SK-N-MC (cell line): ENCODE measurements at regions not wholly inside any gene's neighbourhood (a gene's known extent, or its start where the extent isn't known, plus 50 kb on each side); places are given as distances from the start of the nearest gene placed in this dataset.

Experiments
- DNase-seq: peaks from one replicate; pipeline ENCODE4 v3.0.0-alpha.2; 2011; ENCODE audit warnings: low read depth, low spot score
- H3K27ac ChIP-seq: fragments of 200-600 bp; sonication (generic); 2 replicates; pipeline ENCODE4 v1.5.1; 2016; ENCODE audit warnings: mixed run types
- H3K36me3 ChIP-seq: fragments of 200-600 bp; sonication (generic); 2 replicates; pipeline ENCODE4 v1.6.1; 2017; ENCODE audit warnings: antibody characterized with exemption, low read length, mixed read lengths; ENCODE audit not compliant: insufficient read depth
- H3K4me3 ChIP-seq: fragments of 200-600 bp; sonication (generic); 2 replicates; pipeline ENCODE4 v1.5.1; 2016
- H3K9ac ChIP-seq: fragments of 200-600 bp; sonication (generic); 2 replicates; pipeline ENCODE4 v1.8.0; 2017; ENCODE audit warnings: mixed run types, mixed read lengths; ENCODE audit not compliant: insufficient read length
- H3K9me3 ChIP-seq: fragments of 200-600 bp; sonication (generic); 2 replicates; pipeline ENCODE4 v1.6.1; 2017; ENCODE audit warnings: low read depth, mild to moderate bottlenecking, antibody characterized with exemption, low read length, moderate library complexity, mixed read lengths
- EZH2 ChIP-seq: fragments of 200-600 bp; sonication (generic); IDR thresholded peaks from one replicate; pipeline ENCODE4 v1.6.1; 2017; ENCODE audit warnings: antibody characterized with exemption
- FOXP2 ChIP-seq: optimal IDR thresholded peaks from 2 replicates; pipeline ENCODE3; 2011; ENCODE audit warnings: mild to moderate bottlenecking, moderate library complexity; ENCODE audit not compliant: insufficient read depth; ENCODE audit errors: extremely low read length, control extremely low read depth
- POLR2AphosphoS5 ChIP-seq: IDR thresholded peaks from 2 replicates; pipeline ENCODE4 v1.6.1; 2012; ENCODE audit warnings: mild to moderate bottlenecking, low read depth, low read length, borderline replicate concordance

DNA sequence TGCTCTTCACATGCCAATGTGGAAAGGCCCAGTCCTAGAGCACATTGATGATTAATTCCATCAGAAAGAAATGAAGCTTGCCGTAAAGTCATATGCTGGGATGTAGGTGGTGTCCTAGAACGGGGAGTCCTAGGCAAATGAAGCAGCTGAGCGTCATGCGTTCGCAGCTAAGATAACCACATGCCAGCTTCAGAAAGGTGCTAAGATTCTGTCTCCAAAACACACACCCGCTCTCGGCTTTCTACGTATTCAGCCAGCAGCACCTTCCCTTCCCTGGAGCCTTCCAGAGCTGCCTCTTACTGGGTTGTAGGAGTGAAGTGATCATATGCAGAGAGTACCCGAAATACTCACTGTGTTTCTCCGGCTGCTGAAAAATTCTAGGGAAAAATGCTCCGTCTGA, 421.6 kb upstream of the ID2 start:
- Histone ChIP-seq H3K9me3 (no peaks in the 10 kb centered on the region), H3K4me3 (no peak overlapping the region), H3K27ac (no peak overlapping the region), H3K9ac (no peak overlapping the region), H3K36me3 (no peaks in the 10 kb centered on the region)
- no peak for DNase-seq
- no peak for TF ChIP-seq EZH2
- no peak for TF ChIP-seq FOXP2
- TF ChIP-seq POLR2AphosphoS5, result no peak

DNA sequence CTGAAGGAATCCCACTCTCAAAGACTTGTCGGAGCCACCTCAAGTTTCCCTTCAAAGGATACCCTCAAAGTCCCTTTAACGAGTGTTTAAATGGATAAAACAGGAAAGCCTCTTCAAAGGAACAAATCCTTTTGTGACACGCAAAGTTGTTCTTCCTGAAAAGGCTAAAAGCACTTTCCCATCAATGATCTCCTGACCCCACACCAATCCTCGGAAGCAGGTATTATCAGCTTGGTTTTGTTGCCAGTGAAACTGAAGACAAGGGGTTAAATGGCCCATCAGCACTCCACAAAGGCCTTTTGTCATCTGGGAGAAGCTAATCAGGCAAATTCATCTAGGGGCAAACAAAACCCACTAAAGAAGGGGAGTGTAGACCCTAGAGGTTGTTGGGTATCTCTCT, 418.0 kb upstream of the ID2 start:
- Histone ChIP-seq H3K27ac (no peak overlapping the region), H3K9ac (no peak overlapping the region), H3K4me3 (no peak overlapping the region), H3K36me3 (no peaks in the 10 kb centered on the region), H3K9me3 (no peaks in the 10 kb centered on the region)
- DNase-seq, result no peak
- TF ChIP-seq POLR2AphosphoS5 (no peak), FOXP2 (no peak), EZH2 (no peak)

DNA sequence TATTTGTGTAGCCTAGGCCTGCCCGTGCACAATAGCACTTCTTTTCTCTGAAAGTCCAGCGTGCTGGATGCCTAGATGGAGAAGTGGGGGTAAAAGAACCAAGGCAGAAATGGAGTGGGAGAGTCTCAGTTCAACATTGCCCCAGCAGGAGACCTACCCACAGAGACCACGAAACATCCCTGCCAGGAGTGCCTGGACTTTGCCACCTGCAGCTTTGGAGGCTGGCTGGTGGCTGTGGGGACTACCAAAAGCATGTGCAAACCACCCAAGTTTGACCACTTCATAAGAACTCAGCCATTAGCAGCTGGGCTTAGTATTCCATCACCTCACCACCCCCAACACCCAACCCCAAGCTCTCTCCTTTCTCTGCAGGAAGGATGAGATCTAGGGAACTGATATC, 416.9 kb upstream of the ID2 start:
- H3K9me3 ChIP-seq, result no peaks in the 10 kb centered on the region
- no peak overlapping the region for H3K9ac ChIP-seq
- no peak for DNase-seq
- H3K36me3 ChIP-seq, result no peaks in the 10 kb centered on the region
- H3K27ac ChIP-seq, result no peak overlapping the region
- no peak overlapping the region for H3K4me3 ChIP-seq
- TF ChIP-seq POLR2AphosphoS5, result no peak
- no peak for TF ChIP-seq EZH2
- no peak for TF ChIP-seq FOXP2

DNA sequence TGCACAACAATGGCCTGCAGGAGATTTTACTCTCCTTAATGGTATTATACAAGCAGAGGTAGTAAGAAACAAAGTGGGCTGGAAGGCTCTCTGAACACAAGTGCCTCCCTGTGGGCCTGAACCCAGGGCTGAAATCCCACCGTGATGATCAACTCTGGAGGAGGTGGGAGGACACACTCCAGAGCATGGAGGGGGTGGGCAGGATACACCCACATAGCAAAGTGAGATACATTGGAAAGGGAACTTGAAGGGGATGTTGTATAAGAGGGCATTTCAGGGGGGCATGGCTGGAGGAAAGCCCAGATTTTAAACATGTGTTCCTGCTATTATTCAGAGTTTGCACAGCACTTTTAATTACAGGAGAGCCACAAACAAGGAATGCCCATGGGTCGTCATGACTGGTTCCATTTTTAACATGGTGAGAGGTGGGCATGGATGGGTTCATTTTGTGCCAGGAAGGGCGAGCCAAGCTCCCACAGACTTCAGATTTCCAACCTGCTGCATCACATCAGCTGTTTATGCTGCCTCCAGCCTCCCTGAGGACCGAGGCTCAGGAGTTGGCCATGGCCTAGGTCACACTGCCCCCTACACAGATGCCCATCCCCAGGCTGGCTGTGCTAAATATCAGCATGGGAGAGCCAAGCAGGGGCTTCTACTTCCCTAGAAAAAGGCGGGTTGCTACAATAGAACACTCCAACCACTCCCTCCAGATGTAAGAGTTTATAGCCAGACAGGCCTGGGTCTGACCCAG, 416.2 kb upstream of the ID2 start:
- H3K4me3 ChIP-seq, result no peak overlapping the region
- no peak overlapping the region for H3K27ac ChIP-seq
- no peak for DNase-seq
- no peaks in the 10 kb centered on the region for H3K36me3 ChIP-seq
- no peak for TF ChIP-seq EZH2
- TF ChIP-seq FOXP2, result no peak
- TF ChIP-seq POLR2AphosphoS5, result no peak
- no peak overlapping the region for H3K9ac ChIP-seq
- H3K9me3 ChIP-seq, result no peaks in the 10 kb centered on the region

DNA sequence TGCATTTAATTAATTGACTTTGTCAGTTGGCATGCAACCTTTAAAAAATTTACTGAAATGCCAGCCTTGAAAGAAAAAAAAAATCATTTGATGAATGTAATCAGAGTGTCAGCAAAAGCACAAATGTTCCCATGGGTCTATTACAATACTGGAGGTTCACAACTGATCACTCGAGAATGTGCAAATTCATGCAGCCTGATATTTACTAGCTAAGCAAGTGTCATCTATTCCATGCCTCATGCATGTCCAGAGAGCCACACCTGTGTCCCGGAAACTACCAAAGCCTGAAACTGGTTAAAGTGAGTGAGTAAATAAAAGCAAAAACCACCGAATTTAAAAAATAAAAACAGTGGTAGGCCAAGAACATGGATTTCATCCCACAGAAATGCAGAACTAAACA, 415.3 kb upstream of the ID2 start:
- Histone ChIP-seq H3K4me3 (no peak overlapping the region), H3K9ac (no peak overlapping the region), H3K27ac (no peak overlapping the region), H3K36me3 (no peaks in the 10 kb centered on the region), H3K9me3 (no peaks in the 10 kb centered on the region)
- TF ChIP-seq FOXP2, result no peak
- TF ChIP-seq POLR2AphosphoS5, result no peak
- no peak for TF ChIP-seq EZH2
- no peak for DNase-seq

DNA sequence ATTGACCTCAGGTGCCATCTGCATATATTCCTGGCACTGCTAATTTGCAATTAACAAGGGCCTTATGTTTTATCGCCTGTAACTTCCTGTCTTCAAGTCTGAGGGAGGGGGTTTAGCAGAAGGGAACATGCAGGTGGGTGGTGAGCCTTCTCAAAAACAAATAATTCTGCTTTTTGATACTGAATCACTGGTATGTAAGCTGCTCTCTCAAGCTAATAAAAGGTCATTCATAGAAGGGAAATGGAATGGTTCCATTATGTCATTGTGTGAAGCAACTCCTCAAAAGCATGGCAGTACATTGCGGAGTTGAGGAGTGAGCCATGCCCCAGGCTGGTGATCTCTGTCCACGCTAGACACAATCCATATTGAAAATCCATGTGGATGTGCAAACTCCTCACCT, 414.8 kb upstream of the ID2 start:
- Histone ChIP-seq H3K9me3 (no peaks in the 10 kb centered on the region), H3K27ac (no peak overlapping the region), H3K36me3 (no peaks in the 10 kb centered on the region), H3K4me3 (no peak overlapping the region), H3K9ac (no peak overlapping the region)
- no peak for DNase-seq
- TF ChIP-seq EZH2 (no peak), FOXP2 (no peak), POLR2AphosphoS5 (no peak)

DNA sequence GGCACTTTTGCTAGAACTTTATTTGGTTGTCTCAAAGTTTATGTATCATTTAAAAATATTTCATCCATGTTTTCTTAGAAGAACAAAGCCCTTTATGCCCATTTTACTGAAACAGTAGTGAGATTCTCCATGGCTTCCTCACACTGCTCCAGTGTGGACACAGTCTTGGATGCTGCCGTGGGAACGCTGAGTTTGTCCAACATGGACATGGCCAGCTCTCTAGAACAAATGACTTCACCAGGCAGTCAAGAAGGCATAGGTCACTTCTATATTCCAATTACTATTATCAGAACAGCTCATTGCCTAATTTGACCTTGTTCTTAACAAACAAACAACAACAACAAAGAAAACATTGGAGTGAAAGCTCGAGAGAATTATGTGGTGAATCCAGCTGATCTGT, 414.1 kb upstream of the ID2 start:
- Histone ChIP-seq H3K27ac (no peak overlapping the region), H3K9ac (no peak overlapping the region)
- TF ChIP-seq FOXP2, result no peak
- TF ChIP-seq POLR2AphosphoS5, result no peak
- TF ChIP-seq EZH2, result no peak

DNA sequence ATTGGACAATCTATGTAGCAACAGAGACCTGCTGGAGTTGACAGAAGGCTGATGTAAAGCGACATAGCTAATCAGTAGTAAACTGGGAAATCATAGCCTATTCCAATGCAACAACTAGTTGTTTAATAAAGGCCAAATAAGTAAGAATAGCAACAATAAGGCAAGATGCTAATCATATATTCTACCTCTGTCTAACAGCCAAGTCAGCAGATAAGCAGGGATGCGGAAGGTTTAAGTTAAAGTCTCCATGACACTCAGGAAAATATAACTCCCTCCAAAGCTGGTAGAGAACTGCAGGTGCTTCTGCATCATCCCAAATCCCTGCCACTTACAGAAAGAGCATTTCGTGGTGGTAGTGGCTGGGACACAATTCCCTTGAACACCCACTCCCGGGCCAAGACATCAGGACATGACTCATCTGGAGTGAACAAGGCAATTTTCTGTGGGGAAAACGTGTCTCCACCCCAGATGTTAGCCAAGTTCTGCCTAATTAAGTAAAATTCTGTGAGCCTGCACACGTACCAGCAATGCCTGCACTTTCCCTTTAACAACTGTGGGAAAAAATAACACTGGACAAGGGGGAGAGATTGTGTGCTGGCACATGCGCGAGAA, 413.6 kb upstream of the ID2 start:
- Histone ChIP-seq H3K4me3 (no peak overlapping the region), H3K27ac (no peak overlapping the region), H3K9ac (no peak overlapping the region), H3K36me3 (no peaks in the 10 kb centered on the region), H3K9me3 (no peaks in the 10 kb centered on the region)
- TF ChIP-seq FOXP2 (no peak), EZH2 (no peak)
- no peak for DNase-seq

More for the DNA sequence above, 414.1 kb upstream of the ID2 start:
- DNase-seq, result no peak
- H3K36me3 ChIP-seq, result no peaks in the 10 kb centered on the region
- H3K9me3 ChIP-seq, result no peaks in the 10 kb centered on the region
- no peak overlapping the region for H3K4me3 ChIP-seq

DNA sequence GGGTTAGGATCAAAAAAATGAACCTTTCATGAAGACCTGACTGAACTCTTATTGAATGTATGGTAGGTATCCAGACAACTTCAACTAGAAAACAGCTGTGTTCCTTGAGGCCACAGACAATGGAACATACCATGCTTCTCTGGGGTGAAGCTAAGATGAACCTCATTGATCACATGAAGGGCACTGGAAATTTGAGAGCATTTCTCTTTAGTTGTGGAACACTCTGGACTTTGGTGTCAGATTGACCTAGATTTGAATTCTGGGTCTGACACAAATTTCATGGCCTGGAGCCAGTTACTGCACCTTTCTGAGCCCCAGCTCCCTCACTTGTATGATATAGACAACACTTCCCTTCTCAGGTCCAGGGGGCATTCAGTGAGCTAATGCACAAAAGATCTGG, 411.2 kb upstream of the ID2 start:
- no peak for DNase-seq
- TF ChIP-seq EZH2 (no peak), POLR2AphosphoS5 (no peak)
- H3K4me3 ChIP-seq, result no peak overlapping the region
- no peak overlapping the region for H3K9ac ChIP-seq
- H3K27ac ChIP-seq, result no peak overlapping the region
- no peaks in the 10 kb centered on the region for H3K36me3 ChIP-seq
- no peaks in the 10 kb centered on the region for H3K9me3 ChIP-seq
